ENCODE measurements at regions not wholly inside any gene's neighbourhood (a gene's known extent, or its start where the extent isn't known, plus 50 kb on each side); places are given as distances from the start of the nearest gene placed in this dataset.

- no peak overlapping the region for H3K4me3 ChIP-seq
- H3K4me2 ChIP-seq: peak overlapping the region; percentile 63
- TF ChIP-seq NFE2L2 (conservative IDR thresholded peaks at IDR 0.05; ENCODE audit: low read length): no peak
- TF ChIP-seq ESRRA (IDR thresholded peaks at IDR 0.05; ENCODE audit: borderline replicate concordance, low read length): no peak
- TF ChIP-seq CTCF (IDR thresholded peaks at IDR 0.05): no peak
- TF ChIP-seq EP300 (IDR thresholded peaks at IDR 0.05): no peak
- TF ChIP-seq HOXA7 (CRISPR knock-in tag; IDR thresholded peaks at IDR 0.05): no peak
- no peak for TF ChIP-seq PBX3 (IDR thresholded peaks at IDR 0.05)
- TF ChIP-seq RFX5 (IDR thresholded peaks at IDR 0.05): no peak
- TF ChIP-seq CEBPB (IDR thresholded peaks at IDR 0.05): no peak
- no peak for TF ChIP-seq TFCP2L1 (CRISPR knock-in tag; IDR thresholded peaks at IDR 0.05)
- TF ChIP-seq POLR2AphosphoS2 (conservative IDR thresholded peaks at IDR 0.05; ENCODE audit: low read length): no peak
- no peak for TF ChIP-seq CBX8 (IDR thresholded peaks at IDR 0.05)
- TF ChIP-seq POLR2A (IDR thresholded peaks at IDR 0.05; ENCODE audit: low read length): no peak
- TF ChIP-seq KDM5A (IDR thresholded peaks at IDR 0.05): no peak
- TF ChIP-seq MAFK (IDR thresholded peaks at IDR 0.05; ENCODE audit: partially characterized antibody): no peak
- ATAC-seq: peak; percentile 31 to 40; a peak in 5 of 6 replicates
- no peaks in the 10 kb centered on the region for H3K9me3 ChIP-seq
- H3K27ac ChIP-seq: peak overlapping the region; percentile 72 to 82
- FAIRE-seq: no peak
- H3K4me1 ChIP-seq: peaks cover 25% of the 10 kb centered on the region
- 90% methylated on average over 3 of the region's 3 CpGs for WGBS (ENCODE audit: missing lambda C conversion rate)
- POLR2A ChIA-PET: interaction anchor here (1.2 to 1.7 kb wide), 6 partner anchors 17 to 235 kb away, joined by 3 to 11 read pairs (median 6); no protein-coding TSS in a partner anchor
- CTCF ChIA-PET: interaction anchor here (0.8 to 4.2 kb wide), 6 partner anchors 10 to 252 kb away, joined by 4 to 18 read pairs (median 6); no protein-coding TSS in a partner anchor
- no peak for DNase-seq (ENCODE audit: low read depth in 1 of 2, low spot score in 1 of 2)
Observed at GRCh38 chr11:27233654-27234042, 129.4 kb downstream of the CCDC34 start.

- Histone ChIP-seq H3K4me2 (no peak overlapping the region), H3K4me3 (no peak overlapping the region), H3K9me3 (no peaks in the 10 kb centered on the region), H3K27ac (no peak overlapping the region), H3K4me1 (peaks cover 22% of the 10 kb centered on the region)
- ChIA-PET POLR2A (no interaction called here), CTCF (interaction anchor here (0.6 to 3.6 kb wide), 6 partner anchors 12 to 902 kb away, joined by 3 to 18 read pairs (median 4); no protein-coding TSS in a partner anchor)
- 78% methylated on average over 6 of the region's 6 CpGs for WGBS (ENCODE audit: missing lambda C conversion rate)
- no peak for ATAC-seq
- TF ChIP-seq ZSCAN20 (CRISPR knock-in tag; IDR thresholded peaks at IDR 0.05) (no peak), CTCF (IDR thresholded peaks at IDR 0.05) (no peak), BCL3 (IDR thresholded peaks at IDR 0.05) (no peak), GATA3 (IDR thresholded peaks at IDR 0.05; ENCODE audit: borderline replicate concordance) (no peak), POLR2AphosphoS2 (conservative IDR thresholded peaks at IDR 0.05; ENCODE audit: low read length) (no peak), RFX5 (IDR thresholded peaks at IDR 0.05) (no peak), ELK1 (IDR thresholded peaks at IDR 0.05; ENCODE audit: low read depth, low read length) (no peak), HOXB13 (CRISPR knock-in tag; IDR thresholded peaks at IDR 0.05; ENCODE audit: low read depth) (no peak), EP300 (IDR thresholded peaks at IDR 0.05) (no peak), FOSL2 (IDR thresholded peaks at IDR 0.05) (no peak), FOSL2 (CRISPR knock-in tag; IDR thresholded peaks at IDR 0.05) (no peak), NR3C1 (IDR thresholded peaks at IDR 0.05) (no peak), JUN (IDR thresholded peaks at IDR 0.05) (no peak), CBX8 (IDR thresholded peaks at IDR 0.05) (no peak), MAZ (IDR thresholded peaks at IDR 0.05; ENCODE audit: borderline replicate concordance, low read depth, low read length) (no peak), ATOH8 (CRISPR knock-in tag; IDR thresholded peaks at IDR 0.05; ENCODE audit: low read depth) (no peak), SMC3 (IDR thresholded peaks at IDR 0.05) (no peak)
- no peak for FAIRE-seq
- DNase-seq (ENCODE audit: low read depth in 1 of 2, low spot score in 1 of 2): no peak
Observed at GRCh38 chr11:27231530-27231929, 131.5 kb downstream of the CCDC34 start.
